ENCODE measurements at regions not wholly inside any gene's neighbourhood (a gene's known extent, or its start where the extent isn't known, plus 50 kb on each side); places are given as distances from the start of the nearest gene placed in this dataset.

DNA sequence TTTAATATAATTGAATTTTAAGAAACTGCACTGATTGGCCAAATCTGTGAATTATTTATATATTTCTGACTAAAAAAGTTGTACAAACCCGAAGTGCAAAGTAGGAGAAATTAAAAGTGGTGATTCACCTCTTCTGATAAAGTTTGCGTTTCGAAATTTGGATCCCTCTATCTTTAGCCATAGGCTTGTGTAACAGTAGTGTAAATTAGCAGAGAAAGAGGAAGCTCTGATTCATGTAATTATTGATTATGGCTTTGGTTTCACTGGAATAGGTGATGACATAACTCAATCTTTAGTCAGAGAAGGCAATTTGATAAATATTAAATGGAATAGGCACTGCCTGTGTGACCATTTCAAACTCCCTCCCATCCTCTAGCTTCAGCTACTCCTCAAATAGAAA lies 717.8 kb upstream of the PCDH7 start:
- in situ Hi-C loops (cut with HindIII; ENCODE audit: low sequenced_read_pairs) = no loop called here
- no peak for DNase-seq (ENCODE audit: low read depth)
- no peak overlapping the region for H3K4me3 ChIP-seq (ENCODE audit: low read depth, low read length)
- TF ChIP-seq, protein P1, sequence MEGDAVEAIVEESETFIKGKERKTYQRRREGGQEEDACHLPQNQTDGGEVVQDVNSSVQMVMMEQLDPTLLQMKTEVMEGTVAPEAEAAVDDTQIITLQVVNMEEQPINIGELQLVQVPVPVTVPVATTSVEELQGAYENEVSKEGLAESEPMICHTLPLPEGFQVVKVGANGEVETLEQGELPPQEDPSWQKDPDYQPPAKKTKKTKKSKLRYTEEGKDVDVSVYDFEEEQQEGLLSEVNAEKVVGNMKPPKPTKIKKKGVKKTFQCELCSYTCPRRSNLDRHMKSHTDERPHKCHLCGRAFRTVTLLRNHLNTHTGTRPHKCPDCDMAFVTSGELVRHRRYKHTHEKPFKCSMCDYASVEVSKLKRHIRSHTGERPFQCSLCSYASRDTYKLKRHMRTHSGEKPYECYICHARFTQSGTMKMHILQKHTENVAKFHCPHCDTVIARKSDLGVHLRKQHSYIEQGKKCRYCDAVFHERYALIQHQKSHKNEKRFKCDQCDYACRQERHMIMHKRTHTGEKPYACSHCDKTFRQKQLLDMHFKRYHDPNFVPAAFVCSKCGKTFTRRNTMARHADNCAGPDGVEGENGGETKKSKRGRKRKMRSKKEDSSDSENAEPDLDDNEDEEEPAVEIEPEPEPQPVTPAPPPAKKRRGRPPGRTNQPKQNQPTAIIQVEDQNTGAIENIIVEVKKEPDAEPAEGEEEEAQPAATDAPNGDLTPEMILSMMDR (IDR thresholded peaks at IDR 0.05; ENCODE audit: low read depth, low read length, missing control alignments) = no peak

DNA sequence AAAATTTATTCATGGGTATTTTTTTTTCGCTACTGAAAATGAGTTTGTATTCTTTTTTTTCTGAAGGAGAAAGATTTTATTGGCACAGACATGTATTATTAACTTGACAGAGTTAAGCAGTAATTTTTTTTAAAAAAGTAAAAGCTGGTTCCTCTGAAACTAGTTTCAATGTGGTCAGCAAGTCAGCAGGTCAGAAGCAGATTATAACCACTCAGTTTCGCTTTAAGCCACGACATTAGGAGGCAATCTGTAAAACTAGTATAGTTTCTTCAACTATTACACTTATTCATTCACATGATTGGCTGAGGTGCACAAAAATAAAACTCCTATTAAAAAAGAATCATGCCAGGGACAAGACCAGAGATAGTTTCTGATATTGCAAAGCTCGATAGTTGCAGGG lies 714.2 kb upstream of the PCDH7 start:
- TF ChIP-seq, protein P1 (IDR thresholded peaks at IDR 0.05; ENCODE audit: low read depth, low read length, missing control alignments) = no peak
- no peak overlapping the region for H3K4me3 ChIP-seq (ENCODE audit: low read depth, low read length)
- in situ Hi-C loops (cut with HindIII; ENCODE audit: low sequenced_read_pairs) = no loop called here
- DNase-seq (ENCODE audit: low read depth) = no peak

DNA sequence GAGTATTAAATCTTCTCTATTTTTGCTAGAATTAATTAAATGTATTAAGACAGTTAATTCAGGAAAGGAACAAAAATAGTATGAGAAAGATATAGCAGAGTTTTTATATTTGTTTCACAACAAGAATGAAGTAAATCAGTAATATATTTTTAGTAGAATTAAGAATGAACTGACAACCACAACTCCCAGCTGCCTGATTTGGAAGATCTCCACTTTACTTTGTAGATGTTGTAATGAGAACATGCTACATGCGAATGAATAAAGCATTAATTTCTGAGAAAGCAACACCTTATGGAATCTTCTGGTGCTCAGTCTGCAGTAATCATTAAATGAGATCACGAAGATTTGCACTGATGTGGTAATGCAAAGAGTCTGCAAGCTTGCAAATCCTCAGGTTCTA lies 695.6 kb upstream of the PCDH7 start:
- TF ChIP-seq, protein P1 (IDR thresholded peaks at IDR 0.05; ENCODE audit: low read depth, low read length, missing control alignments) = no peak
- no peak overlapping the region for H3K4me3 ChIP-seq (ENCODE audit: low read depth, low read length)
- in situ Hi-C loops (cut with HindIII; ENCODE audit: low sequenced_read_pairs) = no loop called here
- DNase-seq (ENCODE audit: low read depth) = no peak

DNA sequence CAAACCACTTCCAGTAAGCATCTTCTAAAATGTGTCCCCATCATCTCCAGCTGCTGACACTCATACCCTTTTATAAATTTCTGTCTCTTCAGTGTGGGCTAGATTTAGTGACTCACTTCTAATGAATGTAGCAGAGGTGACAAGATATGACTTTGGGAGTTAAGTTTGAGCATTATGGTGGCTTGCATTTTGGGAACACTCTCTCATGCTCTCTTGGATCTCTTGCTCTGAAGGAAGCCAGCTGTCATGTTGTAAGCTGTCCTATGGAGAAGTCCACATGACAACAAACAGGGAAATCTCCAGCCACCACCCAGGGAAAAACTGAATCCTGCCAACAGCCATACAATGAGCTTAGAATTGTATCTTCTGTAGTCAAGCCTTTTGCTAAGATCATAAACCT lies 691.3 kb upstream of the PCDH7 start:
- in situ Hi-C loops (cut with HindIII; ENCODE audit: low sequenced_read_pairs) = no loop called here
- TF ChIP-seq, protein P1 (IDR thresholded peaks at IDR 0.05; ENCODE audit: low read depth, low read length, missing control alignments) = no peak
- H3K4me3 ChIP-seq (ENCODE audit: low read depth, low read length) = no peak overlapping the region
- DNase-seq (ENCODE audit: low read depth) = no peak

DNA sequence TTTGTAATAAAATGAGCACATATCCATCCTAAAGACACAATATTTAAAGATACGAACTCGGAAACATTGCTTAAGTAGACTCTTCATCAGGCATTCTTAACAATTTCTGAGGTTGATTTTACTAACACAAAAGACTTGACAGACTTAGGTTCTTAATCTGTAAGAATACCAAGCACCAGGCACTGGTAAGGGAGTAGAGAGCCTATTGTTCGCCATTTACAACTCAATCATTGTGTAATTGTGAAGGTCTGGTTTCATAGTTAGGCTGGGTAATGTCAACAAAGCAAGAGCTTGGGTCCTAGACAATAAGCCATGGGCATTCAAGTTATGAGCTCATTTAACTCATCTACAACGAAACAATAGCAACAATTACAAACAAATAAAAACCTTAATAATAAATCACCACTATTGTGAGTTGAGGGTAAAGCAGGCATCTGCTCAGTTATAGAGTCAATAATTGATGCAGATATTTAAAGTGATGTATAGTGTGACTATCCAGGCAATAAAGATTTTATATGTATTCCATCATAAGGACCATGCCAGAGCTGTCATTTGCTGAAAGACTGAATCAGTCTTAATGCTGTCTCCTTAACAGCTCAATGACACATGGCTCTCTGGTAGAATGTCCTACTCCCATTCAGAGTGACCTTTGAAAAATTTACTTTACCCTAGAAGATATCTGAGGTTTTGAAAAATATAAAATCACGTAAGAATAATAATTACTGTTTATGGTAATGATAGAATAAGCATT lies 664.0 kb upstream of the PCDH7 start:
- no peak overlapping the region for H3K4me3 ChIP-seq (ENCODE audit: low read depth, low read length)
- in situ Hi-C loops (cut with HindIII; ENCODE audit: low sequenced_read_pairs) = no loop called here
- no peak for DNase-seq (ENCODE audit: low read depth)
- TF ChIP-seq, protein P1 (IDR thresholded peaks at IDR 0.05; ENCODE audit: low read depth, low read length, missing control alignments) = no peak

DNA sequence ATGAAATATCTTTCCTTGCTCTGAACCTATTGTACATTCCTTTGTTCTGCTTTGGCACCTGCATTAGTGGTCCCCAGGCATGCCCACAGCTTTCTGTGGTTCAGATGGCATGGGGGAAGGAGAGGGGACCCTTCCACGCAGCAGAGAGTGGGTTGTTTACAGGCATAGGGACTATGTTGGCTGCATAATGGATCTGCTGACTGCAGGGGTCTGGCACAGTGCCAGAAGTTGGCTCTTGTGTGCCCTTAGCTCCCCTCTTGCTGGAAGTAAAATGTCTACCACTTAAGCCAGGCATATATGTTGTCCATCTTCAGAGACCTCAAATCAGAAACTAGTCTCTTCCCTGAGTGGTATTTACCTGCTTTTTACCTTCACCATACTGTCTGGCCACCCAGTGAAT lies 651.9 kb upstream of the PCDH7 start:
- in situ Hi-C loops (cut with HindIII; ENCODE audit: low sequenced_read_pairs) = no loop called here
- TF ChIP-seq, protein P1 (IDR thresholded peaks at IDR 0.05; ENCODE audit: low read depth, low read length, missing control alignments) = no peak
- DNase-seq (ENCODE audit: low read depth) = no peak
- H3K4me3 ChIP-seq (ENCODE audit: low read depth, low read length) = no peak overlapping the region

Measured in astrocyte of the cerebellum (primary cell).